Kidney (tissue), 13 donors: ENCODE measurements at regions not wholly inside any gene's neighbourhood (a gene's known extent, or its start where the extent isn't known, plus 50 kb on each side); places are given as distances from the start of the nearest gene placed in this dataset.

Experiments used
- DNase-seq, 5 donors: peaks; one replicate each; pipeline ENCODE4 v3.0.0-alpha.2; 2013 to 2020
- FAIRE-seq: peaks from 2 replicates; lab custom pipeline; 2012; peaks lifted over from hg19 to GRCh38; lab: Jason Lieb, UNC
- H3K27ac ChIP-seq, 2 donors: one replicate each; pipeline ENCODE4 v1.7.0; 2013; ENCODE audit warnings: low read depth in 2 of 2, low read length in 2 of 2, inconsistent platforms in 1 of 2
- H3K27me3 ChIP-seq: one replicate; pipeline ENCODE4 v1.7.1; 2013; ENCODE audit warnings: low read length, inconsistent platforms; ENCODE audit not compliant: control insufficient read depth, insufficient read depth
- H3K36me3 ChIP-seq, 3 donors: one replicate each; pipeline versions ENCODE4 v1.7.0 to v1.7.1; 2013; ENCODE audit warnings: low read length in 3 of 3, control low read depth in 1 of 3, inconsistent platforms in 1 of 3; ENCODE audit not compliant: insufficient read depth in 3 of 3, control insufficient read depth in 2 of 3
- H3K4me1 ChIP-seq, 3 donors: one replicate each; pipeline versions ENCODE4 v1.7.0 to v1.7.1; 2013; ENCODE audit warnings: low read length in 3 of 3, inconsistent platforms in 1 of 3, low read depth in 1 of 3; ENCODE audit not compliant: control insufficient read depth in 2 of 3, insufficient read depth in 2 of 3
- H3K4me3 ChIP-seq, 3 donors: one replicate each; pipeline versions ENCODE4 v1.7.0 to v1.8.1; 2013; ENCODE audit warnings: low read length in 3 of 3, control low read depth in 1 of 3, inconsistent platforms in 1 of 3
- H3K9ac ChIP-seq, 3 donors: one replicate each; pipeline versions ENCODE4 v1.7.0 to v1.7.1; 2013; ENCODE audit warnings: low read length in 3 of 3, control low read depth in 1 of 3, inconsistent platforms in 1 of 3
- H3K9me3 ChIP-seq, 3 donors: one replicate each; pipeline versions ENCODE4 v1.7.0 to v1.7.1; 2013; ENCODE audit warnings: low read length in 3 of 3, control low read depth in 1 of 3, inconsistent platforms in 1 of 3; ENCODE audit not compliant: control insufficient read depth in 2 of 3, insufficient read depth in 1 of 3
- intact Hi-C: fragments of 100-400 bp; cut with DNase I; formaldehyde crosslinking; loops from one replicate; pipeline ENCODE4 v1.11.1; 2022
- TF ChIP-seq, protein P1 (sequence below): IDR thresholded peaks from 3 replicates; pipeline ENCODE4 v1.5.1; 2012; ENCODE audit warnings: mild to moderate bottlenecking, moderate library complexity, borderline replicate concordance; ENCODE audit not compliant: insufficient read depth; ENCODE audit errors: extremely low read depth
- donor health status: control.
- donor health status: control.
- donor health status: control.
- donor health status: control.
- donor health status: control.
- donor health status: DM: yes; HTN: yes; CAD: no.
- donor health status: Normal renal cell carcinoma (clear cell type).

DNA sequence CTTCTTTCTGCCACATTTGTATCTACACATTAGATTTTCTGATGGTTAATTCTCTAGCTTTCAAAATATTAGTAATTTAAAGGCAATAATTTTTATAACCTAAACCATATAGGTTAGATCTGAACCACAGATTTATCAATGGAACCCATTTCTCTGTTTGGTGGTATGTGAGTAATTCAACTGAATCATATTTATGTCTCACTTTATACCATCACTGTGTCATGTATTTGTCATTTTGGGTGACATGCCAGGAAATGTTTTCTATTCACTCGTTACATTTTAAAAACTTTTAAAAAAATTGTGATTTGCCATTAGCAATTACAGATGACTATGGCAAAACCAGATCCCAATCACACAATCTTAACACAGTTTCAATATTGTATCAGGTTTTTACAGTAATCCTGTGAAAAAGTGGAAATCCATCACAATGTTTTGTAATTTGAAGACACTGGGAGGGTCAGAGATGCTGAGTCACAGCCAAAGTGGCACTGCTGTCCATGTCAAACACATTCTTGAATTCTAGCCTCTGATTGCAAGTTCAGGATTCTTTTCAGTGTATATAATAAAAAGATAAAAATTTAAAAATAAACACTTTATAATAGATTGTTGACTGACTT, 356.0 kb upstream of the RBMS3 start:
- no peak for FAIRE-seq

DNA sequence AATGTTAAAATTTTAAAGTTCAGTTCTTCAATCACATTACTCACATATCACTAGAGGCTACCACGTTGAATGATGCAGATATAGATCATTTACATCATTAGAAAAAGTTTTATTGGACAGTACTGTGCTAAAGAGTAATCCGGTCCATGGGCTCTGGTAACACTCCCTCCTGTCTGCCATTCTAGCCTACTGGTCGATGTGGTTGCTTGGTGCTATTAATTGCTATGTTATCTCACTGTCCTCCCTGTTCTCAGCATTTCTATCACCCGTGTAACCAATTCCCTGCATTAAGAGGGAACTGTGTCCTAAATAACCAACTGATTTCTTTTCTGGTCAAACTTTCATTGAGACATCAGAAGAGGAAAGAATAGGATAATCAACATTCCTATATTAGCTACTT, 347.5 kb upstream of the RBMS3 start:
- no peak overlapping the region for H3K9ac ChIP-seq
- no peaks in the 10 kb centered on the region for H3K27me3 ChIP-seq
- TF ChIP-seq, protein P1, sequence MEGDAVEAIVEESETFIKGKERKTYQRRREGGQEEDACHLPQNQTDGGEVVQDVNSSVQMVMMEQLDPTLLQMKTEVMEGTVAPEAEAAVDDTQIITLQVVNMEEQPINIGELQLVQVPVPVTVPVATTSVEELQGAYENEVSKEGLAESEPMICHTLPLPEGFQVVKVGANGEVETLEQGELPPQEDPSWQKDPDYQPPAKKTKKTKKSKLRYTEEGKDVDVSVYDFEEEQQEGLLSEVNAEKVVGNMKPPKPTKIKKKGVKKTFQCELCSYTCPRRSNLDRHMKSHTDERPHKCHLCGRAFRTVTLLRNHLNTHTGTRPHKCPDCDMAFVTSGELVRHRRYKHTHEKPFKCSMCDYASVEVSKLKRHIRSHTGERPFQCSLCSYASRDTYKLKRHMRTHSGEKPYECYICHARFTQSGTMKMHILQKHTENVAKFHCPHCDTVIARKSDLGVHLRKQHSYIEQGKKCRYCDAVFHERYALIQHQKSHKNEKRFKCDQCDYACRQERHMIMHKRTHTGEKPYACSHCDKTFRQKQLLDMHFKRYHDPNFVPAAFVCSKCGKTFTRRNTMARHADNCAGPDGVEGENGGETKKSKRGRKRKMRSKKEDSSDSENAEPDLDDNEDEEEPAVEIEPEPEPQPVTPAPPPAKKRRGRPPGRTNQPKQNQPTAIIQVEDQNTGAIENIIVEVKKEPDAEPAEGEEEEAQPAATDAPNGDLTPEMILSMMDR: no peak
- H3K36me3 ChIP-seq: no peaks in the 10 kb centered on the region
- no peak overlapping the region for H3K4me3 ChIP-seq
- H3K27ac ChIP-seq: no peak overlapping the region
- no peaks in the 10 kb centered on the region for H3K9me3 ChIP-seq
- FAIRE-seq: no peak
- H3K4me1 ChIP-seq: no peaks in the 10 kb centered on the region
- DNase-seq: no peak
- intact Hi-C loops: no loop called here

More for the DNA sequence above, 356.0 kb upstream of the RBMS3 start:
- no peaks in the 10 kb centered on the region for H3K4me1 ChIP-seq
- no peak for DNase-seq
- H3K27me3 ChIP-seq: no peaks in the 10 kb centered on the region
- intact Hi-C loops: no loop called here
- H3K9ac ChIP-seq: no peak overlapping the region
- H3K4me3 ChIP-seq: no peak overlapping the region
- no peaks in the 10 kb centered on the region for H3K9me3 ChIP-seq
- H3K36me3 ChIP-seq: no peaks in the 10 kb centered on the region
- TF ChIP-seq, protein P1: no peak
- no peak overlapping the region for H3K27ac ChIP-seq

DNA sequence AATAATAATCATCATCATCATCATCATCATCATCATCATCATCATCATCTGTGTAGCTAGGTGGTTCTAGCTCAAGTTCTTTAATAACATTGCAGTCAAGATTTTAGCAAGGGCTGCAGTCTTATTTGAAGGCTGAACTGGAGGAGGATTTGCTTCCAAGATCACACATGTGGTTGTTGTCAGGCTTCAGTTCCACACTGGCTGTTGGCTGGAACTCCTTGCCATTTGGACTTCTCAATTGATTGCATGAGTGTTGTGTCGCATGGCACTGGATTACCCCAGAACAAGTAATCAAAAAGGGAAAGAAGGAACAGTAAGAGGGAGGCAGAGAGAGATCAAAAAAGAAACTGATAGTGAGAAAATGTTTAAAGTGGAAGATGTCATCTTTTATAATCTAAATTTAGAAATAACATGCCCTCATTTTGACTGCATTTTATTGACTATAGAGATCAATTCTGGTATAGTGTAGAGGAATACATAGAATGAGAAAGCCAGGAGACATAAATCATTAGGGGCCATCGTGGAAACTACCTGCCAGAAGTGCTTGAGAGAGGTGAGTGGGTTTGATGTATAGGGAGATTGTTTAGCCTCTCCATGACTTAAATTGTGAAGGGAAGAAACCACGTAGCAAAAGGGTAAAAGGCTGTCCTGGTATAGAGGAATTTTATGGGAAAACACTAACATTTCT, 346.6 kb upstream of the RBMS3 start:
- no peaks in the 10 kb centered on the region for H3K4me1 ChIP-seq
- TF ChIP-seq, protein P1: no peak
- no peaks in the 10 kb centered on the region for H3K27me3 ChIP-seq
- no peak overlapping the region for H3K9ac ChIP-seq
- intact Hi-C loops: no loop called here
- no peak overlapping the region for H3K27ac ChIP-seq
- no peak overlapping the region for H3K4me3 ChIP-seq
- no peaks in the 10 kb centered on the region for H3K9me3 ChIP-seq
- FAIRE-seq (no peak), DNase-seq (no peak)
- no peaks in the 10 kb centered on the region for H3K36me3 ChIP-seq
